K562 (cell line): ENCODE measurements at regions not wholly inside any gene's neighbourhood (a gene's known extent, or its start where the extent isn't known, plus 50 kb on each side); places are given as distances from the start of the nearest gene placed in this dataset.

ENCODE experiments used
- ATAC-seq: fragments of 200-7000 bp; cut with Tn5 transposase; 3 replicates; pipeline ENCODE4 v1.9.1; 2020; ENCODE audit warnings: moderate library complexity
- BruUV-seq: library from RNA; stranded (reverse); fragments of 400-500 nt; replicated peaks from 2 replicates; lab custom pipeline; 2021; lab: Mats Ljungman, UMichigan
- CTCF ChIA-PET: fragments of 300-600 bp; formaldehyde crosslinking; extraction: SDS; loops from one replicate; lab custom pipeline; 2021; ENCODE audit warnings: low intra/inter-chr PET ratio; lab: Yijun Ruan, JAX
- POLR2A ChIA-PET: fragments of 300-600, 350-650 bp; sonication (Branson Sonifier 250); formaldehyde crosslinking; extraction: SDS; loops from one replicate; lab custom pipeline; 2021; ENCODE audit warnings: antibody characterized with exemption, inconsistent platforms; lab: Yijun Ruan, JAX
- DNase-seq, 4 experiments: peaks; one replicate each; pipeline versions ENCODE4 v3.0.0 to v3.0.0-alpha.2; 2011 to 2018; ENCODE audit warnings: low spot score in 3 of 4, mixed read lengths in 3 of 4; ENCODE audit errors: extremely low read depth in 1 of 4
- FAIRE-seq: peaks from 2 replicates; lab custom pipeline; 2011; peaks lifted over from hg19 to GRCh38; lab: Jason Lieb, UNC
- H2AFZ ChIP-seq: 2 replicates; pipeline ENCODE4 v1.6.0; 2011; ENCODE audit warnings: low read depth, low read length, control low read depth, inconsistent platforms
- H3K27ac ChIP-seq: fragments of 200-600 bp; 3 replicates; pipeline ENCODE4 v1.8.0; 2011; ENCODE audit warnings: low read depth, mild to moderate bottlenecking, control low read depth, inconsistent platforms, low read length, moderate library complexity, mixed read lengths; ENCODE audit errors: extremely low read depth
- H3K27me3 ChIP-seq, 2 experiments: fragments of 300-600 bp in 1 of 2; 2 replicates in 1 of 2; 3 replicates in 1 of 2; pipeline versions ENCODE4 v1.6.0 to v1.8.0; 2011; ENCODE audit warnings: inconsistent platforms in 2 of 2, low read length in 2 of 2, mild to moderate bottlenecking in 1 of 2, mixed read lengths in 1 of 2, moderate library complexity in 1 of 2; ENCODE audit not compliant: control insufficient read depth in 2 of 2, insufficient read depth in 2 of 2
- H3K36me3 ChIP-seq: fragments of 300-600 bp; 3 replicates; pipeline ENCODE4 v1.8.0; 2011; ENCODE audit warnings: mild to moderate bottlenecking, low read length, inconsistent platforms; ENCODE audit not compliant: control insufficient read depth, insufficient read depth
- H3K4me1 ChIP-seq, 2 experiments: fragments of 200-600 bp in 1 of 2; replicated peaks in 1 of 2; 2 replicates in 1 of 2; 3 replicates in 1 of 2; pipeline versions ENCODE4 v1.5.1 to v1.8.0; 2011; ENCODE audit warnings: inconsistent platforms in 2 of 2, low read length in 2 of 2, mild to moderate bottlenecking in 1 of 2, mixed read lengths in 1 of 2, moderate library complexity in 1 of 2; ENCODE audit not compliant: control insufficient read depth in 2 of 2, insufficient read depth in 2 of 2
- H3K4me2 ChIP-seq: 2 replicates; pipeline ENCODE4 v1.6.1; 2011; ENCODE audit warnings: low read length, control low read depth, inconsistent platforms, mixed read lengths; ENCODE audit not compliant: insufficient read depth
- H3K4me3 ChIP-seq: fragments of 200-600 bp; sonication (generic), shearing (Covaris generic); 2 replicates; pipeline ENCODE4 v1.5.1; 2016; ENCODE audit warnings: control low read depth, inconsistent platforms
- H3K79me2 ChIP-seq: fragments of 200-600 bp; 3 replicates; pipeline ENCODE4 v1.8.0; 2011; ENCODE audit warnings: low read length, inconsistent platforms; ENCODE audit not compliant: control insufficient read depth, insufficient read depth
- H3K9ac ChIP-seq, 2 experiments: 2 replicates each; pipeline versions ENCODE4 v1.6.0 to v1.6.1; 2011; ENCODE audit warnings: low read depth in 2 of 2, low read length in 2 of 2, control low read depth in 1 of 2, inconsistent platforms in 1 of 2, mild to moderate bottlenecking in 1 of 2, mixed read lengths in 1 of 2; ENCODE audit not compliant: insufficient read depth in 1 of 2
- H3K9me1 ChIP-seq: one replicate; pipeline ENCODE4 v1.6.0; 2011; ENCODE audit warnings: inconsistent platforms, mild to moderate bottlenecking, low read length, moderate library complexity; ENCODE audit not compliant: control insufficient read depth, insufficient read depth
- H3K9me3 ChIP-seq: replicated peaks from 2 replicates; pipeline ENCODE4 v1.5.1; 2011; ENCODE audit warnings: low read depth, low read length, inconsistent platforms; ENCODE audit not compliant: control insufficient read depth, insufficient read depth
- H4K20me1 ChIP-seq: replicated peaks from 2 replicates; pipeline ENCODE4 v1.6.1; 2011; ENCODE audit warnings: low read length, inconsistent platforms, mixed read lengths; ENCODE audit not compliant: control insufficient read depth, insufficient read depth
- ELK3 ChIP-seq: fragments of 450-650 bp; formaldehyde crosslinking; IDR thresholded peaks from 2 replicates; pipeline ENCODE4 v1.4.0; 2020; ENCODE audit warnings: mild to moderate bottlenecking
- ETV1 ChIP-seq: fragments of 450-650 bp; conservative IDR thresholded peaks from 2 replicates; pipeline ENCODE4 v1.6.1; 2016; ENCODE audit warnings: missing genetic modification characterization, control low read depth, low read depth, missing compliant biosample characterization
- FOXJ3 ChIP-seq: sonication (generic); formaldehyde crosslinking; IDR thresholded peaks from 2 replicates; pipeline ENCODE4 v1.4.0; 2020; ENCODE audit warnings: mild to moderate bottlenecking, missing genetic modification reagents
- L3MBTL2 ChIP-seq: fragments of 450-650 bp; IDR thresholded peaks from 2 replicates; pipeline ENCODE4 v1.6.1; 2016; ENCODE audit warnings: mild to moderate bottlenecking, moderate library complexity
- MAFK ChIP-seq: IDR thresholded peaks from 2 replicates; pipeline ENCODE4 v1.6.1; 2011; ENCODE audit warnings: low read length, improper control_type of control experiment
- RBFOX2 ChIP-seq: fragments of 200-400 bp; formaldehyde crosslinking; IDR thresholded peaks from 2 replicates; pipeline ENCODE4 v1.6.1; 2017; ENCODE audit warnings: low read depth, mild to moderate bottlenecking, low read length, moderate library complexity
- RFX7 ChIP-seq: fragments of 250-450 bp; sonication (Bioruptor Pico); IDR thresholded peaks from 2 replicates; pipeline ENCODE4 v1.5.1; 2021; ENCODE audit warnings: mild to moderate bottlenecking
- SMARCE1 ChIP-seq: fragments of 450-650 bp; IDR thresholded peaks from 2 replicates; pipeline ENCODE4 v1.7.1; 2016; ENCODE audit warnings: mild to moderate bottlenecking
- THRAP3 ChIP-seq: fragments of 450-650 bp; IDR thresholded peaks from 2 replicates; pipeline ENCODE4 v1.6.1; 2016; ENCODE audit warnings: mild to moderate bottlenecking, inconsistent platforms, borderline replicate concordance
- ZNF592 ChIP-seq: fragments of 450-650 bp; IDR thresholded peaks from 2 replicates; pipeline ENCODE4 v1.6.1; 2017; ENCODE audit warnings: antibody characterized with exemption, mild to moderate bottlenecking
- in situ Hi-C: fragments of 300-500 bp; cut with MboI; formaldehyde crosslinking; loops from 4 replicates; pipeline ENCODE4 v1.15.0; 2018; ENCODE audit warnings: inconsistent platforms, mixed read lengths
- intact Hi-C: fragments of 100-400 bp; cut with micrococcal nuclease; formaldehyde crosslinking; loops from 2 replicates; pipeline ENCODE4 v1.14.2; 2022

GRCh38 chr10:9175200-9175599 lies 1120.7 kb downstream of the GATA3 start:
- DNase-seq: no peak
- no peak for FAIRE-seq
- Histone ChIP-seq H4K20me1 (no peaks in the 10 kb centered on the region), H3K9me1 (no peaks in the 10 kb centered on the region), H3K36me3 (no peaks in the 10 kb centered on the region), H3K9ac (no peak overlapping the region), H3K27ac (no peak overlapping the region), H3K79me2 (no peaks in the 10 kb centered on the region), H3K4me1 (no peaks in the 10 kb centered on the region), H2AFZ (no peak overlapping the region), H3K4me3 (no peak overlapping the region), H3K27me3 (no peaks in the 10 kb centered on the region), H3K4me2 (no peak overlapping the region), H3K9me3 (0 out of 2 replicates have a peak, but pooled peaks cover 1% of the 10 kb centered on the region)
- TF ChIP-seq ZNF592 (no peak), RBFOX2 (no peak), ELK3 (no peak), THRAP3 (no peak), ETV1 (tag) (no peak), MAFK (no peak), L3MBTL2 (no peak), FOXJ3 (no peak), SMARCE1 (no peak), RFX7 (CRISPR knock-in tag) (no peak)
- CTCF ChIA-PET: no interaction called here
- in situ Hi-C loops (no loop called here), intact Hi-C loops (no loop called here)
- no peak for ATAC-seq
- BruUV-seq: no TSS peak
- POLR2A ChIA-PET: no interaction called here
